Spleen (tissue), 7 donors: ENCODE measurements at regions not wholly inside any gene's neighbourhood (a gene's known extent, or its start where the extent isn't known, plus 50 kb on each side); places are given as distances from the start of the nearest gene placed in this dataset.

Experiments used
- POLR2A ChIP-seq, 3 donors: fragments of 450-650 bp; IDR thresholded peaks; one replicate each; pipeline ENCODE4 v1.5.1; 2017; ENCODE audit warnings: antibody characterized with exemption in 3 of 3, mild to moderate bottlenecking in 1 of 3
- POLR2AphosphoS5 ChIP-seq, 3 donors: sonication (generic); formaldehyde crosslinking; IDR thresholded peaks; one replicate each; pipeline ENCODE4 v1.5.1; 2017; ENCODE audit warnings: antibody characterized with exemption in 3 of 3
- TF ChIP-seq, protein P1 (sequence below), 11 experiments: fragments of 200-600 bp in 7 of 11; fragments of 450-650 bp in 4 of 11; sonication (generic) in 4 of 11; IDR thresholded peaks in 8 of 11; conservative IDR thresholded peaks in 3 of 11; 1 replicate in 7 of 11; 2 replicates in 4 of 11; pipeline versions ENCODE4 v1.4.0 to v1.8.0; 2016 to 2021; ENCODE audit warnings: antibody characterized with exemption in 11 of 11, inconsistent platforms in 4 of 11, mild to moderate bottlenecking in 1 of 11
- donor health status: DM: no; HTN: no; CAD: no; lungs with moderate emphysema.
- donor health status: DM: no; HTN: no; CAD: no.
- donor health status: DM: no; HTN: no; CAD: no.

DNA sequence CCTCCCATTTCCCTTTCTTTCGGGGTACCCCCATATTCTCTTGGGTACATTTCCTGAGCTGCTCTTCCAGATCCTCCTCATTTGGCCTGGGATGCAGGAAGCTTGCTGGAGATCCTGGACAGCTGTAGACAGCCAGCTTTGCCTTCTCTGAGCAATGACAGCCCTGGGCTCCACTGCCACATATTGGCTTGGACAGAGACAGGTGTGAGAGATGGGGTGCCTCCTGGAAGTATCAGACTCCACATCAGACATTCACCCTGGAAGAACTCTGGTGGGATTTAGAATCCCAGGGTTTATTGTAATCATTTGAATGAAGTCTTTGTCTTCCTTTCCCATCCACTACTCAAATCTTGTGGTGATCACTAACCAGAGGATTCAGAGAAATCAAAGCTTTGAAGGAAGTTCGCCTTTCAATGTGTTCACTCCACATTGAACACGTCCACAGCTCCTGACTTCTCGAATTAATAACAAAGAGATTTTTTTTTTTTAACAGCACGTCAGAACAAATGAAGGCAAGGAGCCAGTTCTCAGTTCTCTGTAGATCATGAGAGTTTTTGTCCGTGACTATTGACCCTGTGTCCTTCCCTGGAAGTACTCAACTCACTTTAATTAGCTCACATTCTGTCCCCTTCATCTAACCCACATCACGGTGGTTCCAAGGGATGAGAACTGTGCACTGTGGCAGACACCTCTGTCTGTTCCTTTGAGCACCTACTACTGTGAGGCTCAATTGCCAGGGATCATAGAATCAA lies 377.6 kb upstream of the TRIB2 start:
- TF ChIP-seq, protein P1, sequence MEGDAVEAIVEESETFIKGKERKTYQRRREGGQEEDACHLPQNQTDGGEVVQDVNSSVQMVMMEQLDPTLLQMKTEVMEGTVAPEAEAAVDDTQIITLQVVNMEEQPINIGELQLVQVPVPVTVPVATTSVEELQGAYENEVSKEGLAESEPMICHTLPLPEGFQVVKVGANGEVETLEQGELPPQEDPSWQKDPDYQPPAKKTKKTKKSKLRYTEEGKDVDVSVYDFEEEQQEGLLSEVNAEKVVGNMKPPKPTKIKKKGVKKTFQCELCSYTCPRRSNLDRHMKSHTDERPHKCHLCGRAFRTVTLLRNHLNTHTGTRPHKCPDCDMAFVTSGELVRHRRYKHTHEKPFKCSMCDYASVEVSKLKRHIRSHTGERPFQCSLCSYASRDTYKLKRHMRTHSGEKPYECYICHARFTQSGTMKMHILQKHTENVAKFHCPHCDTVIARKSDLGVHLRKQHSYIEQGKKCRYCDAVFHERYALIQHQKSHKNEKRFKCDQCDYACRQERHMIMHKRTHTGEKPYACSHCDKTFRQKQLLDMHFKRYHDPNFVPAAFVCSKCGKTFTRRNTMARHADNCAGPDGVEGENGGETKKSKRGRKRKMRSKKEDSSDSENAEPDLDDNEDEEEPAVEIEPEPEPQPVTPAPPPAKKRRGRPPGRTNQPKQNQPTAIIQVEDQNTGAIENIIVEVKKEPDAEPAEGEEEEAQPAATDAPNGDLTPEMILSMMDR (IDR thresholded peaks at IDR 0.05 in 8 of 11, conservative IDR thresholded peaks at IDR 0.05 in 3 of 11) = no peak
- TF ChIP-seq POLR2A (IDR thresholded peaks at IDR 0.05) (no peak), POLR2AphosphoS5 (IDR thresholded peaks at IDR 0.05) (no peak)
